GM12878 (cell line): ENCODE measurements at regions not wholly inside any gene's neighbourhood (a gene's known extent, or its start where the extent isn't known, plus 50 kb on each side); places are given as distances from the start of the nearest gene placed in this dataset.

Source experiments
- ATAC-seq: fragments of 200-7000 bp; cut with Tn5 transposase; 3 replicates; pipeline ENCODE4 v1.9.1; 2020; ENCODE audit warnings: mild to moderate bottlenecking, moderate library complexity
- BruUV-seq: library from RNA; stranded (reverse); fragments of 400-500 nt; replicated peaks from 2 replicates; lab custom pipeline; 2021; lab: Mats Ljungman, UMichigan
- CTCF ChIA-PET: fragments of 300-600 bp; sonication (Branson Sonifier 250); formaldehyde crosslinking; extraction: SDS; loops from one replicate; lab custom pipeline; 2021; ENCODE audit warnings: inconsistent platforms; lab: Yijun Ruan, JAX
- POLR2A ChIA-PET: fragments of 350-600 bp; formaldehyde crosslinking; extraction: SDS; loops from one replicate; lab custom pipeline; 2021; ENCODE audit warnings: inconsistent platforms; lab: Charles Lee
- RAD21 ChIA-PET: fragments of 300-600 bp; sonication (Branson Sonifier 250); formaldehyde crosslinking; loops from one replicate; lab custom pipeline; 2023; ENCODE audit warnings: antibody characterized with exemption; ENCODE audit not compliant: unreplicated experiment; lab: Charles Lee
- SMC1A ChIA-PET: fragments of 300-600 bp; sonication (Branson Sonifier 250); formaldehyde crosslinking; loops from one replicate; lab custom pipeline; 2023; ENCODE audit not compliant: unreplicated experiment, uncharacterized antibody; lab: Charles Lee
- DNase-seq: peaks from one replicate; pipeline ENCODE4 v3.0.0-alpha.2; 2011; ENCODE audit warnings: low read depth, low spot score
- FAIRE-seq: peaks from 3 replicates; lab custom pipeline; 2011; peaks lifted over from hg19 to GRCh38; lab: Jason Lieb, UNC
- H2AFZ ChIP-seq: 2 replicates; pipeline ENCODE4 v1.6.0; 2011; ENCODE audit warnings: low read depth, low read length, control low read depth; ENCODE audit not compliant: control insufficient read depth
- H3K27ac ChIP-seq: 2 replicates; pipeline ENCODE4 v1.5.1; 2011; ENCODE audit warnings: control low read depth; ENCODE audit not compliant: control insufficient read depth, insufficient read depth
- H3K27me3 ChIP-seq, 2 experiments: replicated peaks in 1 of 2; 2 replicates each; pipeline versions ENCODE4 v1.6.0 to v1.6.1; 2011; ENCODE audit warnings: low read length in 1 of 2; ENCODE audit not compliant: control insufficient read depth in 2 of 2, insufficient read depth in 2 of 2
- H3K36me3 ChIP-seq, 2 experiments: 2 replicates each; pipeline ENCODE4 v1.5.1; 2011; ENCODE audit warnings: low read length in 1 of 2; ENCODE audit not compliant: control insufficient read depth in 2 of 2, insufficient read depth in 2 of 2
- H3K4me1 ChIP-seq: 2 replicates; pipeline ENCODE4 v1.6.1; 2011; ENCODE audit warnings: mild to moderate bottlenecking, low read length, moderate library complexity, mixed read lengths; ENCODE audit not compliant: control insufficient read depth, insufficient read depth
- H3K4me2 ChIP-seq: 2 replicates; pipeline ENCODE4 v1.6.0; 2011; ENCODE audit warnings: control low read depth; ENCODE audit not compliant: control insufficient read depth, insufficient read depth
- H3K4me3 ChIP-seq: fragments of 200-600 bp; sonication (generic); 2 replicates; pipeline ENCODE4 v1.5.1; 2016
- H3K79me2 ChIP-seq: 2 replicates; pipeline ENCODE4 v1.6.0; 2011; ENCODE audit warnings: low read length; ENCODE audit not compliant: control insufficient read depth, insufficient read depth
- H3K9ac ChIP-seq: 2 replicates; pipeline ENCODE4 v1.8.0; 2011; ENCODE audit warnings: low read length, control low read depth, mixed read lengths; ENCODE audit not compliant: control insufficient read depth, insufficient read depth
- H3K9me3 ChIP-seq: replicated peaks from 3 replicates; pipeline ENCODE4 v1.5.1; 2011; ENCODE audit warnings: mild to moderate bottlenecking, low read length; ENCODE audit not compliant: control insufficient read depth, insufficient read depth
- H4K20me1 ChIP-seq: 2 replicates; pipeline ENCODE4 v1.6.0; 2011; ENCODE audit not compliant: control insufficient read depth, insufficient read depth
- GABPA ChIP-seq: IDR thresholded peaks from 2 replicates; pipeline ENCODE4 v1.6.1; 2014; ENCODE audit warnings: antibody characterized with exemption, low read depth, mild to moderate bottlenecking, inconsistent platforms
- IKZF1 ChIP-seq: fragments of 450-650 bp; conservative IDR thresholded peaks from 2 replicates; pipeline ENCODE4 v1.6.1; 2017; ENCODE audit warnings: antibody characterized with exemption, mild to moderate bottlenecking
- MYC ChIP-seq: IDR thresholded peaks from 2 replicates; pipeline ENCODE4 v1.6.1; 2011; ENCODE audit warnings: mild to moderate bottlenecking, low read length, moderate library complexity, inconsistent platforms; ENCODE audit not compliant: insufficient read depth, insufficient replicate concordance, insufficient read length, severe bottlenecking
- TBL1XR1 ChIP-seq: IDR thresholded peaks from 2 replicates; pipeline ENCODE4 v1.6.1; 2012; ENCODE audit warnings: low read depth, low read length, improper control_type of control experiment
- TCF7 ChIP-seq: IDR thresholded peaks from 2 replicates; pipeline ENCODE4 v1.6.1; 2014; ENCODE audit warnings: antibody characterized with exemption, borderline replicate concordance
- YBX1 ChIP-seq: fragments of 450-650 bp; IDR thresholded peaks from 2 replicates; pipeline ENCODE4 v1.6.1; 2016; ENCODE audit warnings: antibody characterized with exemption
- YY1 ChIP-seq: IDR thresholded peaks from 2 replicates; pipeline ENCODE4 v1.6.1; 2011; ENCODE audit warnings: low read depth, mild to moderate bottlenecking, low read length
- WGBS: methylation state at CpG from one replicate; pipeline ENCODE4 v1.1.6; 2016; ENCODE audit warnings: low lambda C conversion rate; ENCODE audit not compliant: insufficient replicate concordance, insufficient coverage; ENCODE audit errors: missing lambda C conversion rate; 5-methylcytosine and 5-hydroxymethylcytosine counted together
- in situ Hi-C: fragments of 300-500 bp; cut with MboI; formaldehyde crosslinking; loops from 9 replicates; pipeline ENCODE4 v1.14.3; 2018; ENCODE audit warnings: mixed read lengths
- intact Hi-C: fragments of 100-400 bp; cut with micrococcal nuclease; formaldehyde crosslinking; loops from one replicate; pipeline ENCODE4 v1.14.2; 2022; ENCODE audit not compliant: unreplicated experiment
- TF ChIP-seq, protein P1 (sequence below): fragments of 450-650 bp; formaldehyde crosslinking; IDR thresholded peaks from 2 replicates; pipeline ENCODE4 v1.4.0; 2020; ENCODE audit warnings: mild to moderate bottlenecking, moderate library complexity
- TF ChIP-seq, protein P2 (sequence below): fragments of 450-650 bp; IDR thresholded peaks from 2 replicates; pipeline ENCODE4 v1.6.1; 2017; ENCODE audit warnings: mild to moderate bottlenecking, moderate library complexity

DNA sequence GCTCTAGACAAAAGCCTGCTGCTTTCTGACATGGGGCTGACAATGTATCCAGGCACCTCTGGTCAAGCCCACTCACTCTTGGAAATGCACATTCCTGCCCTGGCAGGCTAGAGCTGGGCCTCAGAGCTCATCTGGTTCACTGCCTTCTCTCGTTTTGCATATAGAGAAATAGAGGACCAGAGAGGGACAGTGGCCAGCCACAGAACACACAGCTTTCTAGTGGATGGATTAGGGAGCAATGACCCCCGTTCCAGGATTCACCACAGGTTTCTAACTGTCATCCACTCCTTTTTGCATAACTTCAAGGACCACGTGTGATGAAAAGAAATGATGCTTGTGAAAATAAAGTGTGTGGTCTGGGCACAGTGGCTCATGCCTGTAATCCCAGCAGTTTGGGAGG, 129.6 kb upstream of the IGSF21 start:
- in situ Hi-C loops: no loop called here
- Histone ChIP-seq H3K27ac (no peak overlapping the region), H3K9me3 (no peaks in the 10 kb centered on the region), H3K4me3 (no peak overlapping the region), H3K4me1 (no peaks in the 10 kb centered on the region), H3K4me2 (no peak overlapping the region), H3K9ac (no peak overlapping the region), H3K27me3 (no peaks in the 10 kb centered on the region), H4K20me1 (no peaks in the 10 kb centered on the region), H2AFZ (no peak overlapping the region), H3K36me3 (no peaks in the 10 kb centered on the region), H3K79me2 (no peaks in the 10 kb centered on the region)
- no peak for TF ChIP-seq GABPA
- no peak for TF ChIP-seq IKZF1
- no peak for TF ChIP-seq YBX1
- TF ChIP-seq TCF7: no peak
- no peak for TF ChIP-seq TBL1XR1
- TF ChIP-seq, protein P1, sequence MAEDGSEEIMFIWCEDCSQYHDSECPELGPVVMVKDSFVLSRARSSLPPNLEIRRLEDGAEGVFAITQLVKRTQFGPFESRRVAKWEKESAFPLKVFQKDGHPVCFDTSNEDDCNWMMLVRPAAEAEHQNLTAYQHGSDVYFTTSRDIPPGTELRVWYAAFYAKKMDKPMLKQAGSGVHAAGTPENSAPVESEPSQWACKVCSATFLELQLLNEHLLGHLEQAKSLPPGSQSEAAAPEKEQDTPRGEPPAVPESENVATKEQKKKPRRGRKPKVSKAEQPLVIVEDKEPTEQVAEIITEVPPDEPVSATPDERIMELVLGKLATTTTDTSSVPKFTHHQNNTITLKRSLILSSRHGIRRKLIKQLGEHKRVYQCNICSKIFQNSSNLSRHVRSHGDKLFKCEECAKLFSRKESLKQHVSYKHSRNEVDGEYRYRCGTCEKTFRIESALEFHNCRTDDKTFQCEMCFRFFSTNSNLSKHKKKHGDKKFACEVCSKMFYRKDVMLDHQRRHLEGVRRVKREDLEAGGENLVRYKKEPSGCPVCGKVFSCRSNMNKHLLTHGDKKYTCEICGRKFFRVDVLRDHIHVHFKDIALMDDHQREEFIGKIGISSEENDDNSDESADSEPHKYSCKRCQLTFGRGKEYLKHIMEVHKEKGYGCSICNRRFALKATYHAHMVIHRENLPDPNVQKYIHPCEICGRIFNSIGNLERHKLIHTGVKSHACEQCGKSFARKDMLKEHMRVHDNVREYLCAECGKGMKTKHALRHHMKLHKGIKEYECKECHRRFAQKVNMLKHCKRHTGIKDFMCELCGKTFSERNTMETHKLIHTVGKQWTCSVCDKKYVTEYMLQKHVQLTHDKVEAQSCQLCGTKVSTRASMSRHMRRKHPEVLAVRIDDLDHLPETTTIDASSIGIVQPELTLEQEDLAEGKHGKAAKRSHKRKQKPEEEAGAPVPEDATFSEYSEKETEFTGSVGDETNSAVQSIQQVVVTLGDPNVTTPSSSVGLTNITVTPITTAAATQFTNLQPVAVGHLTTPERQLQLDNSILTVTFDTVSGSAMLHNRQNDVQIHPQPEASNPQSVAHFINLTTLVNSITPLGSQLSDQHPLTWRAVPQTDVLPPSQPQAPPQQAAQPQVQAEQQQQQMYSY: no peak
- no peak for TF ChIP-seq MYC
- TF ChIP-seq, protein P2, sequence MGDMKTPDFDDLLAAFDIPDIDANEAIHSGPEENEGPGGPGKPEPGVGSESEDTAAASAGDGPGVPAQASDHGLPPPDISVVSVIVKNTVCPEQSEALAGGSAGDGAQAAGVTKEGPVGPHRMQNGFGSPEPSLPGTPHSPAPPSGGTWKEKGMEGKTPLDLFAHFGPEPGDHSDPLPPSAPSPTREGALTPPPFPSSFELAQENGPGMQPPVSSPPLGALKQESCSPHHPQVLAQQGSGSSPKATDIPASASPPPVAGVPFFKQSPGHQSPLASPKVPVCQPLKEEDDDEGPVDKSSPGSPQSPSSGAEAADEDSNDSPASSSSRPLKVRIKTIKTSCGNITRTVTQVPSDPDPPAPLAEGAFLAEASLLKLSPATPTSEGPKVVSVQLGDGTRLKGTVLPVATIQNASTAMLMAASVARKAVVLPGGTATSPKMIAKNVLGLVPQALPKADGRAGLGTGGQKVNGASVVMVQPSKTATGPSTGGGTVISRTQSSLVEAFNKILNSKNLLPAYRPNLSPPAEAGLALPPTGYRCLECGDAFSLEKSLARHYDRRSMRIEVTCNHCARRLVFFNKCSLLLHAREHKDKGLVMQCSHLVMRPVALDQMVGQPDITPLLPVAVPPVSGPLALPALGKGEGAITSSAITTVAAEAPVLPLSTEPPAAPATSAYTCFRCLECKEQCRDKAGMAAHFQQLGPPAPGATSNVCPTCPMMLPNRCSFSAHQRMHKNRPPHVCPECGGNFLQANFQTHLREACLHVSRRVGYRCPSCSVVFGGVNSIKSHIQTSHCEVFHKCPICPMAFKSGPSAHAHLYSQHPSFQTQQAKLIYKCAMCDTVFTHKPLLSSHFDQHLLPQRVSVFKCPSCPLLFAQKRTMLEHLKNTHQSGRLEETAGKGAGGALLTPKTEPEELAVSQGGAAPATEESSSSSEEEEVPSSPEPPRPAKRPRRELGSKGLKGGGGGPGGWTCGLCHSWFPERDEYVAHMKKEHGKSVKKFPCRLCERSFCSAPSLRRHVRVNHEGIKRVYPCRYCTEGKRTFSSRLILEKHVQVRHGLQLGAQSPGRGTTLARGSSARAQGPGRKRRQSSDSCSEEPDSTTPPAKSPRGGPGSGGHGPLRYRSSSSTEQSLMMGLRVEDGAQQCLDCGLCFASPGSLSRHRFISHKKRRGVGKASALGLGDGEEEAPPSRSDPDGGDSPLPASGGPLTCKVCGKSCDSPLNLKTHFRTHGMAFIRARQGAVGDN: no peak
- no peak for TF ChIP-seq YY1
- CTCF ChIA-PET: no interaction called here
- BruUV-seq: no TSS peak
- RAD21 ChIA-PET: no interaction called here
- 16% methylated on average over 3 of the region's 3 CpGs for WGBS
- intact Hi-C loops: no loop called here
- POLR2A ChIA-PET: no interaction called here
- SMC1A ChIA-PET: no interaction called here
- FAIRE-seq (no peak), ATAC-seq (no peak), DNase-seq (no peak)
